ENCODE measurements at regions not wholly inside any gene's neighbourhood (a gene's known extent, or its start where the extent isn't known, plus 50 kb on each side); places are given as distances from the start of the nearest gene placed in this dataset.
"Not testable (repeated sequence)": the region's sequence is repeated elsewhere in the genome, so short reads cannot be mapped to it uniquely, and the experiment has no call there.

DNA sequence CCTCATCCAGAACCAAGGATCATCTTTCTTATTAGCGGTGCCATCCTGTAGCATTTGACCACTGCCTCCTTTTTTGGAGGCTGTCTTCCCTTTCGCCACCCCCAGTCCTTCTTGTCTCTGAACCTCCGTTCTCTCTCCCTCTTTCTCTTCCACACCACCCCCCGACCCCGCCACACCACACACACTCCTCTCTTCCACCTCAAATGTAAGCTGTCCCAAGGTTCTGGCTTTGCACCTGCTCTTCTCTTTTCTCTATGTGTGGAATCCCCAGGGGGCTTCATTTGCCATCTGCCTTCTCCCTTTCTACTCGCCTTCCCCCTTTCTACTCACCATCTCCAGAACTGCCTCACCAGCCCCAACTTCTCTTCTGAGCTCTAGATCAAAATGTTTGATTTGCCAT is 111.3 kb upstream of the CDYL start:
- H3K27ac ChIP-seq (ENCODE audit: low read length): no peak overlapping the region
- H3K4me3 ChIP-seq (ENCODE audit: low read length): no peak overlapping the region
- H3K9me3 ChIP-seq (ENCODE audit: insufficient read depth, low read depth, low read length): no peaks in the 10 kb centered on the region
- H3K4me1 ChIP-seq (ENCODE audit: insufficient read depth, low read length): peaks cover 14% of the 10 kb centered on the region; the same call in 1 of the 2 replicates
- H3K36me3 ChIP-seq (ENCODE audit: insufficient read depth, low read depth, low read length): no peaks in the 10 kb centered on the region
- H3K9ac ChIP-seq (ENCODE audit: low read depth, low read length): no peak overlapping the region
- H3K27me3 ChIP-seq (ENCODE audit: insufficient read depth, low read length): peaks cover 5% of the 10 kb centered on the region; the same call in 1 of the 2 replicates

DNA sequence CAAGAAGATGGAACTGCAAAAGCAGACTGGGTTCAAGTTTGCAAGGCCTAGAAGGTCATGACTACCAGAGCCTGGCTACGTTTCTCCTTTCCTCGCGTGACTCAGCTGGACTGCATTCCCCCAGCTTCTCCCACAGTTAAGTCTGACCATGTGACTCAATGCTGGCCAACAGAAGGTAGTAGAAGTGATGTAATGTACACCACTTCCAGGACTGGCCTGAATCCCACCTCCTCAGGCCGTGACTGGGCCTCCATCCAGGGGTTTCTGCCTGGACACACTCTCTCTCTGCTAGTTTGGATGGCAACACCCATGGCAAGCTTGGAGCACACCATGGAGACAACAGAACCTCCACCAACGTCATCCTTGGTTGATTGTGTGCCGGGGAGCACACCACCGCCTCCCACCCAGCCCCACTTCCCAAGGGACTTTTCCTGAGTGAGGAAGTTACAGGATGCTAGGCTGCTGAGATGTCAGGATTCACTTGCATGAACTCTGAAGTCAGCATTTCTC is 112.0 kb upstream of the CDYL start:
- H3K9ac ChIP-seq (ENCODE audit: low read depth, low read length): no peak overlapping the region
- H3K4me3 ChIP-seq (ENCODE audit: low read length): no peak overlapping the region
- no peak overlapping the region for H3K27ac ChIP-seq (ENCODE audit: low read length)
- no peaks in the 10 kb centered on the region for H3K9me3 ChIP-seq (ENCODE audit: insufficient read depth, low read depth, low read length)
- H3K36me3 ChIP-seq (ENCODE audit: insufficient read depth, low read depth, low read length): no peaks in the 10 kb centered on the region
- peaks cover 5% of the 10 kb centered on the region; the same call in 1 of the 2 replicates for H3K27me3 ChIP-seq (ENCODE audit: insufficient read depth, low read length)
- peaks cover 14% of the 10 kb centered on the region; the same call in 1 of the 2 replicates for H3K4me1 ChIP-seq (ENCODE audit: insufficient read depth, low read length)

DNA sequence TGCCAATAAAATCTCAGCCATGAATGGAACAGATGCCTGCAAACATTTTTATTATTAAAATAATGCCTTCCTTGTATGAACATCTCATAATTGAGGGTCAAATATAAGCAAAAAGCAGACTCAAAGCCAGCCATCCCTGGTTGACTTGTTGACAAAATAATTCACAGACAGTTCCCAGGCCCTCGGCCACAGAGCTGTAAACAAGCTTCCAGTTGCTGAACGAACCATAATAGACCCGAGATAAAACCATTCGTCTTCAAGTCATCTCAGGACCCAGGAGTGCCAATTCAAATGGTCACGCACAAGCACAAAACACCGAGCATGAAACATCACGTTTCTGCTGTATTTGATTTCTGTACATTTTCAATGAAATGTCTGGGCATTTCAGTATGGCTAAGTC is 113.3 kb upstream of the CDYL start:
- peaks cover 8% of the 10 kb centered on the region; the same call in 1 of the 2 replicates for H3K4me1 ChIP-seq (ENCODE audit: insufficient read depth, low read length)
- no peaks in the 10 kb centered on the region for H3K36me3 ChIP-seq (ENCODE audit: insufficient read depth, low read depth, low read length)
- no peak overlapping the region for H3K4me3 ChIP-seq (ENCODE audit: low read length)
- no peak overlapping the region for H3K27ac ChIP-seq (ENCODE audit: low read length)
- no peaks in the 10 kb centered on the region for H3K27me3 ChIP-seq (ENCODE audit: insufficient read depth, low read length)
- H3K9me3 ChIP-seq (ENCODE audit: insufficient read depth, low read depth, low read length): no peaks in the 10 kb centered on the region
- H3K9ac ChIP-seq (ENCODE audit: low read depth, low read length): no peak overlapping the region

DNA sequence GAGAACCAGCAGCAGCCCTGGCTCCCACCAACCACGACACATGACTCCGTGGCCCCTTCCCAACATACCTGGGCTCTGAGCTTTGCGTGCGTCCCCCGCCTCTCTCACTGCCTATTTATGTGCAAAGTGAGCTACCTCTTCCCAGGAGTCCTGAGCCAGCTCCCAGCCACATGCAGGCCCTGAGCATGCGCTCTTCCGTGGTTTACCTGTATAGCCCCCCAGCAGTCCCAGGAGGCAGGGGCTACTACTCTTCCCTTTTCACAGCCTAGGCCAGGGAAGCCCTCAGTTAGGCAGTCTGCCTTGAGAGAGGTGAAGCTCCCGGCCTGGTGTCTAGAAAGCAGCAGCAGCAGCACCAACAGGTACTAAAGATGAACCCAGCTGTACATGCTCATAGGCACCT is 114.8 kb upstream of the CDYL start:
- H3K36me3 ChIP-seq (ENCODE audit: insufficient read depth, low read depth, low read length): no peaks in the 10 kb centered on the region
- H3K27me3 ChIP-seq (ENCODE audit: insufficient read depth, low read length): no peaks in the 10 kb centered on the region
- H3K27ac ChIP-seq (ENCODE audit: low read length): no peak overlapping the region
- no peaks in the 10 kb centered on the region for H3K9me3 ChIP-seq (ENCODE audit: insufficient read depth, low read depth, low read length)
- no peak overlapping the region for H3K4me3 ChIP-seq (ENCODE audit: low read length)
- H3K4me1 ChIP-seq (ENCODE audit: insufficient read depth, low read length): peaks cover 7% of the 10 kb centered on the region; the same call in 1 of the 2 replicates
- H3K9ac ChIP-seq (ENCODE audit: low read depth, low read length): no peak overlapping the region

DNA sequence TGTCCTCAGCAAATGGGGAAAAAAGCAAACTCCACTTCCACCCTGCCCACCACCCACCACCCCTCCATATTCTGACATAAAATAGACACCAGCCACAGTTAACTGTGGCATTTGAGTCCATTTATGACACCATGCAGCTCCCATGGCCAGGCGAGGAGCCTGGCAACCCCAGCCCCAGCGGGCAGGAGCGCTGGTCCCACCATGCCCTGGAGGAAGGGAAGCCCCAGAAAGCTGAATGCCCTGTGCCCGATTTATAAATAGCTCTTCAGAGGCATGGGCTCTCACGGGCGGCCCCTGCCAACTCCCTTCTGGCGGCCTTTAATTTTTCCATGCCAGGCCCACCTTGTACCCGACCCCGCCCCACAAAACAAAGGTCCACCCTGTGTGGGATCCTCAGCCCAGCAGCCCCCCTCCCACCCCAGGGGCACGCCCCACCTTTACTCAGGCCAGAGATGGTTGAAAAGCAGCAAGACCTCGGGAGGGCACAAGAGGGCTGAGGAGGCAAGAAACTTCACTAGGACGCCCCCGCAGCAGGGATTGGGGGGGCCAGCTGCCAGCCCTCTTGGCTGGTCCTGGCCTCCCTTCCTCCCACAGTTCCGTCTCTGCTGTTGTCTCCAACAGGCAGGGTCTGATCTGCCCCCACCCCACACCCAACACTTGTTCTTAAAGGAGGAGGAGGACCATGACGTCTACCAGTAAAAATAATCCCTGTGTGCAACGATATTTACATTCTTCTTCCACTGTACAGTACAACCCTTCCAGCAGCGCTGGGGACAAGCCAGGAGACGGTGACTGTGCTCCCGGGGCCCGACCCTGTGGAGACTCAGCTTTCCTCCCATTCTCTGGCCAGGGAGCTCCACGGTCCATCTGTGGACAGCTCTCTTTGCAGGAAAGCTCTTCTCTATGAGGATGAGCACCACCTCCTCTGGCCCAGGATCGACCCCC is 115.6 kb upstream of the CDYL start:
- H3K9me3 ChIP-seq (ENCODE audit: insufficient read depth, low read depth, low read length): no peaks in the 10 kb centered on the region
- H3K4me3 ChIP-seq (ENCODE audit: low read length): no peak overlapping the region
- H3K27ac ChIP-seq (ENCODE audit: low read length): no peak overlapping the region
- no peak overlapping the region for H3K9ac ChIP-seq (ENCODE audit: low read depth, low read length)
- no peaks in the 10 kb centered on the region for H3K36me3 ChIP-seq (ENCODE audit: insufficient read depth, low read depth, low read length)
- no peaks in the 10 kb centered on the region for H3K27me3 ChIP-seq (ENCODE audit: insufficient read depth, low read length)
- H3K4me1 ChIP-seq (ENCODE audit: insufficient read depth, low read length): peaks cover 12% of the 10 kb centered on the region; the same call in 1 of the 2 replicates

DNA sequence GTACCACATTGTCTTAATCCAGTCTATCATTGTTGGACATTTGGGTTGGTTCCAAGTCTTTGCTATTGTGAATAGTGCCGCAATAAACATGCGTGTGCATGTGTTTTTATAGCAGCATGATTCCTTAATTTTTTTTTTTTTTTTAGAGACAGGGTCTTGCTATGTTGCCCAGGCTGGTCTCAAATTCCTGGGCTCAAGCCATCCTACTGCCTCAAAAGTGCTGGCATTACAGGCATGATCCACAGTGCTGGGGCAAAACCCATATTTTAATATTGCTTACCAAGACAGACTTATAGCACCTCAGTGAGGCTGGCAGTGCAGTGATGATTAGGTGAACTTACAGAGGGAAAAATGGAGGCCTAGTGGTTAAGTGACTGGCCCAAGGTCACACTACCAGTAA is 116.5 kb upstream of the CDYL start:
- not testable (repeated sequence) for H3K9me3 ChIP-seq (ENCODE audit: insufficient read depth, low read depth, low read length); H3K27ac ChIP-seq (ENCODE audit: low read length); H3K36me3 ChIP-seq (ENCODE audit: insufficient read depth, low read depth, low read length); H3K9ac ChIP-seq (ENCODE audit: low read depth, low read length); H3K27me3 ChIP-seq (ENCODE audit: insufficient read depth, low read length); H3K4me3 ChIP-seq (ENCODE audit: low read length)
- H3K4me1 ChIP-seq (ENCODE audit: insufficient read depth, low read length): peaks cover 22% of the 10 kb centered on the region; the same call in 1 of the 2 replicates

DNA sequence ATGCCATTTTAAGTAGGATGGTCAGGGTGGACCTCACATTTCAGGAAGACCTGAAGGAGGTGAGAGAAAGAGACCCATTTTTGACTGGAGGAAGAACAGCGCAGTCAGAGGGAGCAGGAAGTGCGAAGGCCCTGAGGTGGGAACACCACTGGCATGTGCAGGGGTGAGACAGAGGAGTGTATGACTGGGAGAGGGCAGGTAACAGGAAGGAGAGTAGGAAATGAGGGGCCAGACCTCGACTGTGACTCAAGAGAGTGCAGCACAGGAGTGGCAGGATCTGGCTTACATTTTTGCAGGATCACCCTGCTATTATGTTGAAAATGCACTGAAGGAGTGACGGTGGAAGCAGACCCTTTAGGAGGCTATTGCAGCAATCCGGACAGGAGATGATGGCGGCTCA is 117.7 kb upstream of the CDYL start:
- Histone ChIP-seq H3K9ac (ENCODE audit: low read depth, low read length) (no peak overlapping the region), H3K27me3 (ENCODE audit: insufficient read depth, low read length) (no peaks in the 10 kb centered on the region), H3K36me3 (ENCODE audit: insufficient read depth, low read depth, low read length) (no peaks in the 10 kb centered on the region), H3K27ac (ENCODE audit: low read length) (no peak overlapping the region), H3K9me3 (ENCODE audit: insufficient read depth, low read depth, low read length) (no peaks in the 10 kb centered on the region), H3K4me1 (ENCODE audit: insufficient read depth, low read length) (peaks cover 24% of the 10 kb centered on the region; the same call in 1 of the 2 replicates), H3K4me3 (ENCODE audit: low read length) (no peak overlapping the region)

DNA sequence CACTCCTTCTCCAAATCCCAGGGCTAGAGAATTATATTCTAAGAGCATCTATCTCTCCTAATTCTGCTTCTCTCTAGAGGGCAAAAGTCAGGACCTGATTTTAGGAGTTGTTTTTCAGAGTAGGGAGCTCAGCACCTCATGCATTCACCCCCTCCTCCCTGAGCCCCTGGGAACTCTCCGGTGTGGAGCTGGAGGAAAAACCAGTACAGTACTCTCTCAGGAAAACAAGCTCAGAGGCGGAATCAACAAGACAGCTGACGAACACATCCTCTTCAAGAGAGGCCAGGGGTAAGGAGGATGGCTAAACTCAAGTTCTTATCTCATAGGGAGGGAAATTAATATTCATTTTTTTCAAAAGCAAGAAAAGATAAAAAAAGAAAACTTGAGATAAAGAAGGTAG is 120.1 kb upstream of the CDYL start:
- H3K4me3 ChIP-seq (ENCODE audit: low read length): no peak overlapping the region

DNA sequence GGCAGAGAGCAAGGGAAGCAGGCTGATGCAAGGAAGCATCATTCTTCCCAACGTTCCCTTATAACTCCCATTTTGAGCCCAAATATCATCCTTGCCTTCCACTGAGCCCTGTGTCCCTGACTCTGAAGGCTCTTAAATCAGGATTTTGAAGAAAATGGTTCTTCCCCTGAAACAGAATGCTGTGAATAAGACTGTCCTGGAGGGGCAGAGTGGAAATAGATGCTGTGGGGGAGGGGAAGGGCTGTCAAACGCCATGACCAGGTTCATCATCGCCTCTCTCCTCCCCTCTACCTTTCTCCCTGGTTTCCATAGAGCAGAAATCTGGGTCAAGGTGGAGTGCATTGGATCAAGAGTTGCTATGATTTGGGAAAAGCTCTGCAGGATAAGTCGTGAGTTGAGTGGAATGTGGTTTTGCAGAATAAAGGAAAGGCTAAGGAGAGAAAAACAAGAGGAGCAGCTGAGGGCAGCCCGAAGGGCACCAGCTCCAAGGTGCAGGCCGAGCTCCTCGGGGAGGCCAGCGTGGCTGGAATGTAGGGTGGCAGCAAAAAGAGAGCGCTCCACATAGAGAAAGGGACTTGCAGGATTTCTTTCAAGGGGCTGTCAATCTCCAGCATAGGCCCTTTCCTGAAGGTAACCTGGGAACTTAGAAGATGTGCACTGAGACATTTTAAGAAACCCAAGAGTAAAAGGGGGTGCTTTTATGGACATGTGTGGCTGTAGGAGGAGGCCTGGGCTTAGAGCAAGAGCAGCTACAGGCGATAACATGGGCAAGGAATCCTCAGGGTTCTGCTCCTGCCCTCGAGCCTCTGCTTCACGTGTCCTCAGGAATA is 120.8 kb upstream of the CDYL start:
- Histone ChIP-seq H3K36me3 (ENCODE audit: insufficient read depth, low read depth, low read length) (no peaks in the 10 kb centered on the region), H3K4me1 (ENCODE audit: insufficient read depth, low read length) (peaks cover 18% of the 10 kb centered on the region; the same call in 1 of the 2 replicates), H3K9ac (ENCODE audit: low read depth, low read length) (no peak overlapping the region; the same call in 1 of the 2 replicates), H3K27me3 (ENCODE audit: insufficient read depth, low read length) (no peaks in the 10 kb centered on the region), H3K27ac (ENCODE audit: low read length) (no peak overlapping the region), H3K9me3 (ENCODE audit: insufficient read depth, low read depth, low read length) (peaks cover 8% of the 10 kb centered on the region; the same call in 1 of the 2 replicates), H3K4me3 (ENCODE audit: low read length) (no peak overlapping the region; the same call in 1 of the 2 replicates)

More for the DNA sequence above, 120.1 kb upstream of the CDYL start:
- Histone ChIP-seq H3K36me3 (ENCODE audit: insufficient read depth, low read depth, low read length) (no peaks in the 10 kb centered on the region), H3K9me3 (ENCODE audit: insufficient read depth, low read depth, low read length) (peaks cover 8% of the 10 kb centered on the region; the same call in 1 of the 2 replicates), H3K9ac (ENCODE audit: low read depth, low read length) (no peak overlapping the region; the same call in 1 of the 2 replicates), H3K27me3 (ENCODE audit: insufficient read depth, low read length) (no peaks in the 10 kb centered on the region), H3K4me1 (ENCODE audit: insufficient read depth, low read length) (peaks cover 22% of the 10 kb centered on the region; the same call in 1 of the 2 replicates), H3K27ac (ENCODE audit: low read length) (no peak overlapping the region)

DNA sequence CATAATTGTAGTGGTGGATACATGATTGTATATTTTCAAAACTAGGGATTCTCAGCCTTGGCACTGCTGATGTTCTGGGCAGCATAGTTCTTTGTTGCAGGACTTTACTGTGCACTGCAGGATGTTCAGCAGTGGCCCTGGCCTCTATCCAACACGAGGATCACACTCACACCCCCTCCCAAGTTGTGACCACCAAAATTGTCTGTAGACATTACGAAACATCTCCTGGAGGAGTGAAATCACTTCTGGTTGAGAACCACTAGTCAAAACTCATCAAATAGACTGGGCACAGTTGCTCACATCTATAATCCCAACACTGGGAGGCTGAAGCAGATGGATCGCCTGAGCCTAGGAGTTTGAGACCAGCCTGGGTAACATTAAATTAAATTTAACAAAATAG is 123.1 kb upstream of the CDYL start:
- no peaks in the 10 kb centered on the region for H3K36me3 ChIP-seq (ENCODE audit: insufficient read depth, low read depth, low read length)
- H3K4me3 ChIP-seq (ENCODE audit: low read length): no peak overlapping the region
- peaks cover 22% of the 10 kb centered on the region; the same call in 1 of the 2 replicates for H3K4me1 ChIP-seq (ENCODE audit: insufficient read depth, low read length)
- H3K9me3 ChIP-seq (ENCODE audit: insufficient read depth, low read depth, low read length): peaks cover 8% of the 10 kb centered on the region; the same call in 1 of the 2 replicates
- H3K9ac ChIP-seq (ENCODE audit: low read depth, low read length): no peak overlapping the region
- no peaks in the 10 kb centered on the region for H3K27me3 ChIP-seq (ENCODE audit: insufficient read depth, low read length)
- no peak overlapping the region for H3K27ac ChIP-seq (ENCODE audit: low read length)

DNA sequence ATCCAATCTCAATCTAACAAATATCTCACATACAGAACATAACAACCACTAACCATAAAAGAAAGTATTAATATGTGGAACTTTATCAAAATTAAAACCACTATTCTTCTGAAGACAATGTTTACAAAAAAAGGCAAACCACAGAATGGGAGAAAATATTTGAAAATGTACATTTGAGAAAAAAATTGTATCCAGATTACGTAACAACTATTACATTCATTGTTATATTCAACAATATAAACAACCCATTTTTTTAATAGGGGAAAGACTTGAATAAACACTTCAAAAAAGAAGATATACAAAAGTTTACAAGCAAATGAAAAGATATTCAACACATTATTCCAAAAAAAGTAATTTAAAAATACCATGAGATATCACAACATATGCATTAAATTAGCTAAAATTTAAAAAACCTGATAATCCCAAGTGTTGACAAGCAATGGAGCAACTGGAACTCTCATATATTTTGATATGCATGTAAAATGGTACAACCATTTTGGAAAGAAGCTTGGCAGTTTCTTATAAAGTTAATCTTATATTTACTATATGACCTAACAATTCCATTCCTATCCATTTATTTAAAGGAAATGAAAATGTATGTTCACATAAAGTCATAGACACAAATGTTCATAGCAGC is 124.3 kb upstream of the CDYL start:
- Histone ChIP-seq H3K36me3 (ENCODE audit: insufficient read depth, low read depth, low read length) (no peaks in the 10 kb centered on the region), H3K27me3 (ENCODE audit: insufficient read depth, low read length) (no peaks in the 10 kb centered on the region), H3K9ac (ENCODE audit: low read depth, low read length) (no peak overlapping the region), H3K4me3 (ENCODE audit: low read length) (no peak overlapping the region), H3K4me1 (ENCODE audit: insufficient read depth, low read length) (peaks cover 25% of the 10 kb centered on the region; the same call in 1 of the 2 replicates), H3K9me3 (ENCODE audit: insufficient read depth, low read depth, low read length) (peaks cover 8% of the 10 kb centered on the region; the same call in 1 of the 2 replicates), H3K27ac (ENCODE audit: low read length) (no peak overlapping the region)

All from iPS-20b (cell line).